GM18873 (cell line): ENCODE measurements at regions not wholly inside any gene's neighbourhood (a gene's known extent, or its start where the extent isn't known, plus 50 kb on each side); places are given as distances from the start of the nearest gene placed in this dataset.
A peak's percentile ranks its signal among the peaks of the same experiment; 100 is the strongest.

Experiments used
- ATAC-seq: cut with Tn5 transposase; IDR thresholded peaks from one replicate; pipeline ENCODE4 v1.9.1; 2021; ENCODE audit warnings: mild to moderate bottlenecking, moderate library complexity, moderate number of reproducible peaks; ENCODE audit not compliant: unreplicated experiment, low FRiP score

GRCh38 chr4:24637173-24637572 lies 52.8 kb upstream of the DHX15 start:
- ATAC-seq, result no peak

GRCh38 chr4:24638396-24638875 lies 54.1 kb upstream of the DHX15 start:
- no peak for ATAC-seq

GRCh38 chr4:24639714-24640113 lies 55.4 kb upstream of the DHX15 start:
- ATAC-seq, result no peak

- no peak for ATAC-seq
These were observed 56.0 kb upstream of the DHX15 start for GRCh38 chr4:24640366-24640765.

GRCh38 chr4:24642981-24643547 lies 58.7 kb upstream of the DHX15 start:
- ATAC-seq, result peak; percentile 79

GRCh38 chr4:24643774-24644520 lies 59.6 kb upstream of the DHX15 start:
- ATAC-seq, result no peak

GRCh38 chr4:24644983-24645764 lies 60.8 kb upstream of the DHX15 start:
- no peak for ATAC-seq

GRCh38 chr4:24645765-24646550 lies 61.6 kb upstream of the DHX15 start:
- no peak for ATAC-seq

GRCh38 chr4:24646798-24647460 lies 62.6 kb upstream of the DHX15 start:
- ATAC-seq, result no peak

- ATAC-seq, result no peak
These were observed 66.7 kb upstream of the DHX15 start for GRCh38 chr4:24650849-24651640.

- no peak for ATAC-seq
These were observed 71.0 kb upstream of the DHX15 start for GRCh38 chr4:24655326-24655725.

GRCh38 chr4:24655971-24656370 lies 71.6 kb upstream of the DHX15 start:
- no peak for ATAC-seq

- ATAC-seq, result no peak
These were observed 72.6 kb upstream of the DHX15 start for GRCh38 chr4:24656906-24657305.

GRCh38 chr4:24657768-24658617 lies 73.6 kb upstream of the DHX15 start:
- peak; percentile 86 for ATAC-seq

GRCh38 chr4:24659241-24659961 lies 75.0 kb upstream of the DHX15 start:
- no peak for ATAC-seq

GRCh38 chr4:24662056-24662455 lies 77.7 kb upstream of the DHX15 start:
- ATAC-seq, result no peak

- ATAC-seq, result no peak
These were observed 78.2 kb upstream of the DHX15 start for GRCh38 chr4:24662542-24662941.

GRCh38 chr4:24664956-24665355 lies 80.6 kb upstream of the DHX15 start:
- ATAC-seq, result no peak
